Activated naive CD4-positive, alpha-beta T cell (primary cell): ENCODE measurements at regions not wholly inside any gene's neighbourhood (a gene's known extent, or its start where the extent isn't known, plus 50 kb on each side); places are given as distances from the start of the nearest gene placed in this dataset.
"Not testable (repeated sequence)": the region's sequence is repeated elsewhere in the genome, so short reads cannot be mapped to it uniquely, and the experiment has no call there.

Experiments
- DNase-seq, 4 experiments: peaks; one replicate each; lab custom pipeline; 2025; lab: John Stamatoyannopoulos, UW

DNA sequence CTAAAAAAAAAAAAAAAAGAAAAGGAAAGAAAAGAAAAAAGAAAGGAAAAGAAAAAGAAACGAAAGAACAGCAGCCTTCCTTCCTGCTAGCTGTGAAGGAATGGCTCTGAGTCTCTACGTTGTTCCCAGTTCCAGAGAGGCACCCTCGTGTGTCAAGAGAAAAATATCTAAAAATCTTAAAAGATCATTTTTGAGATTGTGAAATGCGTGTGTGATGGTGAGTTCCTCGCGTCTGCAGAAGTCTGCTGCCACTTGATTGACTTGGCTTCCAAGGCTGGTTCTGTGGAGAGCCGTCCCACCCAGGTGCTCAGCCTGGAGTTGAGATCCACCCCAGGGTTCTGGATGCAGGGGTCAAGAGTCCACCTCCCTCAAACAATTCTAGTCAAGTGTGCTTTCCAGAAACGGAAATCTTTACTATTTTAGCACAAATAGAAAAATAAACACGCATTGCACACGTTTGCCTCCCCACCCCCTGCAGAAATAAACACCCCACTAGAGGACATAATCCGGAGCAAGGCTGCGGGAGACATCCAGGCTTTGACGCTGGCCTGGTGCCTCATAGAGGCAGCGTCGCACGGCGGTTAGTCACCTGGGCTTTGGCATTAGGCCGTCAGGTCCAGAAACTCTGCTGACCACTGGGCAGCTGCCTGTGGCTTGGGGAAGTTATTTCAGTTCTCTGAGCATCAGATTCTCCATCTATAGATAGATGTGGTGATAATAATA is 265.4 kb downstream of the FAM43A start:
- DNase-seq: no peak

DNA sequence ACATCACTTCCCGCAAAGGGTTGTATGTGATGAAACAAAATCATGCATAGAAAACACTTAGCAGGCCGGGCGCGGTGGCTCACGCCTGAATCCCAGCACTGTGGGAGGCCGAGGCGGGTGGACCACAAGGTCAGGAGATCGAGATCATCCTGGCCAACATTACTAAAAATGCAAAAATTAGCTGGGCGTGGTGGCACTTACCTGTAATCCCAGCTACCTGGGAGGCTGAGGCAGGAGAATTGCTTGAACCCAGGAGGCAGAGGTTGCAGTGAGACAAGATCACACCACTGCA is 265.9 kb downstream of the FAM43A start:
- not testable (repeated sequence) for DNase-seq

DNA sequence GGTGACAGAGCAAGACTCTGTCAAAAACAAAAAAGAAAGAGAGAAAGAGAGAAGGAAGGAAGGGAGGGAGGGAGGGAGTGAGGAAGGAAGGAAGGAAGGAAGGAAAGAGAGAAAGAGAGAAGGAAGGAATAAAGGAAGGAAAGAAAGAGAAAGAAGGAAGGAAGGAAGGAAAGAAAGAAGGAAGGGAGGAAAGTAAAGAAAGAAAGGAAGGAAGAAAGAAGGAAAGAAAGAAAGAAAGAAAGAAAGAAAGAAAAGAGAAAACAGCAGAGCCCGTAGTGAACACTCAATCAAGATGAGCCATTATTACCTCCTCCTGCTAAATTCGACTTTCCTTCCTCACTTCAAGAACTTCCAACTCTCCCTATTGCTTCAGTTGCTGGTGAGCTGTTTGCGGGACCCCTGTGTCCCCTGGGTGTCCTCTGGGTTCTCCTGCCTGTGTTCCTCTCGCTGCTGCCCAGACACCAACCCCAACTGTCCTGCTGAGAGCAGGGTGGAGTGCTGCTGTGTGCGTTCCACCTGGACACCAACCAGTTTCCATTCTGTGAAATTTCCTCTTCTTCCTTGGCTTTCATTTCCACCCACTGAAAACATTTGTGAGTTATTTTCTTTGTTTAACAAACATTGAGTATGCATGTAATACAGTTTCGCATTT is 266.4 kb downstream of the FAM43A start:
- DNase-seq: no peak

DNA sequence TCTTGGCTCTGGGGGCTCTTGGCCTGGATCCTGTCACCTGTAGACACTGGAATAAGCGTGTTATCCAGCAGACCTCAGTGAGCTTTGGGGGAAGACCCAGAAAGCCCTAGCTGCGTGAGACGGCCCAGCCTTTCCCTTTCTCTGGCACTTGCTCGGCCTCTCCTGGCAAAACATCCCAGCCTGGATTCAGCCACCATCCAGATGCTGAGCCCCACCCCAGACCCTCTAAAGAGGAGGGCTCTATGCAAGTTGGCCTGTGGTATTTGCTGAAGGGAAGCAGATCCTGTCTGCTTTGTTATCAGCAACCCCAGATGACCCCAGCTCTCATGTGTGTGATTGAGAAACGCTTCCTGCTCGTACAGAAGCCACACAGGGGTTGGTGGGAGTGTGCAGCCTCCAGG is 267.2 kb downstream of the FAM43A start:
- no peak for DNase-seq

DNA sequence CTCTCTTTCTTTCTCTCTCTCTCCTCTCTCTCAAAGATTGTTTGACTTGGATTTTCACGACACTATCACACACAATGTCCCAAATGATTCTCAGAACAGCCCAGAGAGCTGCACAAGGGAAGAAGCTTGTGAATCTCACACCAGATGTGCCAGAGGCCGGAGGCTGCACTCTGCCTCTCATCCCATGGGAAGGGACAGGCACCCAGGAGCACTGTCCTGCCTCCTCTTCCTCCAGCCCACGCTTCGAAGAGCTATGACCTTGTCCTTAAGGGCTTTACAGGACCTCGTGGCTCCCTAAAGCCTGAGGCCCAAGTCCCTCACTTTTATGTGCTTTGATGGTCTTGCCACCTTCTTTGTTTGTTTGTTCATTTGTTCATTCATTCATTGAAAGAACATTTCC is 267.6 kb downstream of the FAM43A start:
- no peak for DNase-seq

DNA sequence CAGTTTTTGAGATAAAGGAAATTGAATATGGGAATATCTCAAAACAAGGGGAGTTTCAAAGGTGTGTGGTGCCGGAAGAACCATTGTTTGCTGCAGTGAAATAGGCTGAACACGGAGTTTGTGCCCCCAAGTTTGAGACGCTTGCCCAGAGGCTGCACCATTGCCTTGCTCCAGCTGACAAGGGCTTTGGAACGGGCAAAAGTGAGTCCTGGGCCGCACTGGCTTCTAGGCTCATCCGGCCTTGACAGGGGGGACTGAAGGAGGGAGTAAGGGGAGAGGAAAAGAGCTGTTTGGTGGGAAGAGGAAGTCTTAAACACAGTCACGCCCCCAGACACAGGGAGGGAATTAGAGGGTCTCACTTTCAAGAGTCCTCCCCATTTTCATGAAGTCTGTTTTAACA is 269.9 kb downstream of the FAM43A start:
- no peak for DNase-seq

DNA sequence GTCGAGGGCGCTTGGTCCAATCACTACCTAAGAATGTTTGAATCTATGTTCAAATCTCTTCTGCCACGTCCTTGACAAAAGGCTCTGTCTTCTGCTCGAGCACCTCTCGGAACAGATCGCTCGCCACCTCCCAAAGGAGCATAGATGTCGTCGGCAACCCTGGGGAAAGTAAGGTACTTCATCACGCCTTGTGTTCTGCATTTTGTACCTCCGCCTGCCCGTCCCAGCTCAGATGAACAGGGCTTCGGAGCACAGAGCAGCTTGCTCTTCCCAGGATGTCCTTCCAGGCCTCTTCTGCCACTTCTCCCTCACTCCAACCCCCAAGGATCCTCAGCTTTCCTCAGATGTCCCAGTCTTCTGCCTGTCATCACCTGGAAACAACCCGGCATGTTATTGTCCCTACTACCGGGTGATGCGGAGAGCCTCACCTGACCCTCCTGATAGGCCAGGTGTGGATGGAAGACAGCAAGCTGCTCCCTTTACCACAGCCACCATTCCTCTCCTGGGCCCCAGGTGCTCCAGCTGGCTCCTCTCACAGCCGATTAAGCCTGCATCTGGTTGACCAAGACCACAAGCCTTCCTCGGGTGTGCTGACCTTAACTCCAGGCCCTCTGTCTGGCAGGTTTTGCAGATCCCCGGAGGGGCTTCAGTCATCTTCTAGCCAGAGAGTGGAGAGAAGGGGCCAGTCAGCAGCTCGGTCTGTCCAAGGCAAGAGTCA is 270.5 kb downstream of the FAM43A start:
- no peak for DNase-seq

DNA sequence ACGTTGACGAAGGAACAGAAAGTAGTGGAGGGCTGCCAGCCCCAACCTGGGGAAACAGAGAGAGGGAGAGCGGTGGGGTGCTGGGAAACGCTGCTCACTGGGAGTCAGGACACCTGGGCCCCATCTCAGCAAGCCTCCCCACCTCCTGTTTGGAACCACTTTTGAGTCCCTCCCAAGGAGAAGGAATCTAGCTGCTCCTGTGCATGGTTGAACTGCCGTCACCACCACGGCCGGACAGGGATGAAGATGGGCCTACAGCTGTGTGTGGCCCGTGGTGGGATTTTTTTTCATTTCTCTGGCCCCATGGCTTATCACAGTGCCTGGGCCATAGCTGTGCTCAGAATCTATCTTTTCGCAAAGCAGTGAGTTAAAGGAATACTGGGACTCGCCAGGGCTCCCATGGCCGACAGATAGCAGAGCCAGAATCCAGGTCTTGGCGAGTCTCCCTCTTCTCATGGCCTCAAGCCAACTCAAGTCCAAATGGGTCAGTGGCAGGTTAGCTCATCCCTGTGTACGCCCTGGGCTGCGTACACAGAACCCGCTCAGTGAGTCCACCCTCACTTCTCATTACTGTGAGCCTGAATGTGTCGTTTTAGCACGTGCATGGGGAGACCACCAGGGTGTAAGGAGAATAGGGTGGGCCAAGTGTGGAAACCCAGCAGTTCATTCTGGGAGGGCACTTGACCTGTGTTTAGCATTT is 271.2 kb downstream of the FAM43A start:
- DNase-seq: no peak

DNA sequence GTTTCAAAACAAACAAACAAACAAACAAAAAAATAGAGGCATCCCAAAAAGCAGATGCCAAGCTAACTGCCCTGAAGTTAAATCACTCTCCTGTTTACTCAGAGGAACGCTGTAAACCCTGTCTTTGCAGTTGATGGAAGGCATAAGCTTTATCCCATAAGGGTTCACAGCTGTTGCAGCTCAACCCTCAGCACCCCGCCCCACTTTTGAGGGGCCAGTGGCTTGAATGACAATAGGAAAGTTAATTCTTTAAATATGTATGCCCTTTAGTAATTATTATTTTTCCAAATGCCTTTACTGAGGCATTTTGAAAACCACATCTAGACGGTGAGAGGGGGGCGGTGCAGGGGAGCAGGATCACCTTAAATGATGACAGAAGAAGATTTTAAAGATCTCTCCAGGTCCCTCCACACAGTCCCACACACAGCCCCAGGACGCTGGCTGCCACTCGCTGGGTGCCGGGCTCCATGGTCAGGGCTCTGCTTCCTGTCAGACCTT is 272.1 kb downstream of the FAM43A start:
- DNase-seq: no peak

DNA sequence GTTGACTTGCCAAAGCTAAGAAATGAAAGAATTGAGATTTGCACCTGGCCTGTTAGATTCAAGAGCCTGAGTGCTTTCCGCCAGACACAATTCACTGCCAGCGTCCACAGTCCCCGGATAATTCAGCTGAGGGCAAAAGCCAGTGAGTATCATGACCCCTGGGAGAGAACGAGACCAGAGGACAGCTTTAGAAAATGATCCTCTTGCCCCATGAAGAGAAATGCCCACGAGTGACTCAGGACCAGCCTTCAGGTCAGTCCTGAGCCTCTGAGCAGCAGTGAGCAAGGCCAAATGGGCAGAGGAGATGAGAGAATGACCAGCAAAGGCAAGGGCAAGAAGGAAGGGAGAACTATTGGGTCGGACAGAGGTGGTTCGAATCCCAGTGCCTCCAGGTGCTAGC is 273.5 kb downstream of the FAM43A start:
- no peak for DNase-seq

DNA sequence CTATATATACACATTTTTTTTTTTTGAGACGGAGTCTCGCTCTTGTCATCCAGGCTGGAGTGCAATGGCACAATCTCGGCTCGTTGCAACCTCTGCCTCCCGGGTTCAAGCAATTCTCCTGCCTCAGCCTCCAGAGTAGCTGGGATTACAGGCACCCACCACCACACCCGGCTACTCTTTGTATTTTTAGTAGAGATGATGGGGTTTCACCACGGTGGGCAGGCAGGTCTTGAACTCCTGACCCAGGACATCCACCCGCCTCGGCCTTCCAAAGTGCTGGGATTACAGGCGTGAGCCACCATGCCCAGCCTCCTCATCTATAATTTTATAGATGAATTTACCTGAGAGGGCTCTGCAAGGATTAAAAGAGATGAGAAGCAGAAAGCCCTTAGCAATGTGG is 274.0 kb downstream of the FAM43A start:
- DNase-seq: not testable (repeated sequence)

DNA sequence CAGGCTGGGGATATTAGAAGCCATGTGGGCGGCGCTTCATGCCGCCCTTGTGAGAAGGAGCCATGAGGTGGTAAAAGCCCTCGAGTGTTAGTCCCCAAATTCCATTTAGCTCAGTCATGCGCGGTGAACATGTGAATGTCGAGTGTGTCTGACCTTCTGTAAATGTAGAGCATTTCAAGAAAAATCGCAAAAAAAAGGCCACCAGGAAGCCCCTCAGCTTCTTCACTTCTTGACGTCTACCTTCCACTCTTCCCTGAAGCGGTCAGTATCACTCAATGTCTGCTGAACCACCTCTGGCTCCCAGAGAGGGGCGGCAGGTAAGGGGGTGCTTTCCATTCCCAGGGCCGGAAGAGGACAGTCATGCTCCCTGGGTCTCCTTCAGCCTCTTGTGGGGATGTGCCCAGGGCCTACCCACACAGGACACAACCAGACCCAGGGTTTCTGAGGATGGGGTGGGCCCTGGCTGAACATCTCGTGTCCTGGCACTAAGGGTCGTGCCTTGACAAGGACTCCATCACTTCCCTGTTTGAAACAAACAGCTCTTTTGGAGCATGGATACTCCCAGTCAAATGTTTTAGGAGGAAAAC is 274.9 kb downstream of the FAM43A start:
- DNase-seq: no peak

DNA sequence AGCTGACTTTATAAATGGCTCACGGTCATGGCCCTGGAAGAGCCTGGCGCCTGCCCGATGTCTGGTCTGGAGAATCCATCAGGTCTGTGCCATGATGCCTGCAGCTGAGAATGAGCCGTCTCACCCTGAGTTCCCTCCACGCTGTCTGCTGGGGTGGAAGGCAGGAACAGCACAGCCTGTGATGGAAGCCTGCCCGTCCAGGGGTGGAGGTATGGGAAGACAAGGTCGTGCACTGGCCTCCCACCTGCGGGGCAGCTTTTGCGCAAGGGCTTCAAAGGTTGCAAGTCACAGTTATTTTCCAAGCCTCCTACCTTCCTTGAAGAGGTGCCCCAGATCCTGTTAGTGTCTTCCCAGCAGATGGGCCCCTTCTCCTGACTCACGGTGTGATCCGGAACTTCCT is 275.5 kb downstream of the FAM43A start:
- DNase-seq: no peak

DNA sequence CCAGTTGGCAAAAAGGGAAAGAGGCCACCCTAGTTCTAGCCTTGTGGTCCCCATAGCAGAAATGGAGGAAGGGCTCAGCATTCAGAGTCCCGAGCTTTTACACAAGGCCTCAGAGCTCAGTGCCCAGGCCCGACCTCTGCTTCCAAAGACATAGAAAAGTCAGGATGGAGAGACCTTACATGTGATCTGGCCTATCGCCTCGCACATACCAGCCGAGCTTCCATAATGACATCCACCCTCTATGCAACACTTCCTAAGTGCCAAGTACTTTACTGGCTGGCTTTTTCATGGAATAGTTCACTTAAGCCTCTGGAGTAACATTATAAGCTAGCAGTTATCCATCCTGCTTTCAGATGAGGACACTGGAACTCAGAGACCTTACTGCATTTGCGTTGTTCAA is 275.9 kb downstream of the FAM43A start:
- DNase-seq: no peak

DNA sequence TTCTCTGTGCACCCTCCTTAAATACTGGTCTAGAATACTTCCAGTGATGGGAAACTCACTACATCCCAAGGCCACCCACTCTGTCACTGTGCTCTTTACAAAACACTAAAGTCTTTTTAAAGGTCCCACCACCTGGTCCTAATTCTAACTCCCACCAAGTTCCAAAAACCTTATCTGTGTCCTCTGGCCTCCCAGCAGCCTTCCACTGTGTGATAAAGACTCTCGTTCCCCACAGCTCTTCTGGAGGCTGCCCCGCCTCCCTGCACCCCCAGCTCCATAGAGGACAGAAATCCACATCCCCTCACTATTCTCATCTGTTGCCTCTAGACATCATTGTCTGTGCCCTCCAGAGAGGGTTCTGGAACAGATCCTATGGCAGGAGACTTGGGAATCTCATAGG is 276.4 kb downstream of the FAM43A start:
- DNase-seq: no peak

DNA sequence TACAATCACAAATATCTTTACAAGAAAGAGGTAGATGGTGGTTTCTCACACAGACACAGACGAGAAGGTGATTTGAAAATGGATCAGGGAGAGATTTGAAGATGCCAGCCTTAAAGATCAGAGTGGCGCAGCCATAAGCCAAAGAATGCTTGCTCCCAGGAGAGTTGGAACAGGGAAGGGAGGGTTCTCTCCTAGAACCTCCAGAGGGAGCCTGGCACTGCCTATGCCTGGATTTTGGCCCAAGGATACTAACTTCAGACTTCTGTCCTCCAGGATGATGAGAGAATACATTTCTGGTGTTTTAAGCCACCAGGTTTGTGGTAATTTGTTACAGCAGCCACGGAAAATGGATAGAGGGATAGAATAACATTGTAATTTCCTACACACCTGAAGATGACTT is 279.1 kb downstream of the FAM43A start:
- no peak for DNase-seq

DNA sequence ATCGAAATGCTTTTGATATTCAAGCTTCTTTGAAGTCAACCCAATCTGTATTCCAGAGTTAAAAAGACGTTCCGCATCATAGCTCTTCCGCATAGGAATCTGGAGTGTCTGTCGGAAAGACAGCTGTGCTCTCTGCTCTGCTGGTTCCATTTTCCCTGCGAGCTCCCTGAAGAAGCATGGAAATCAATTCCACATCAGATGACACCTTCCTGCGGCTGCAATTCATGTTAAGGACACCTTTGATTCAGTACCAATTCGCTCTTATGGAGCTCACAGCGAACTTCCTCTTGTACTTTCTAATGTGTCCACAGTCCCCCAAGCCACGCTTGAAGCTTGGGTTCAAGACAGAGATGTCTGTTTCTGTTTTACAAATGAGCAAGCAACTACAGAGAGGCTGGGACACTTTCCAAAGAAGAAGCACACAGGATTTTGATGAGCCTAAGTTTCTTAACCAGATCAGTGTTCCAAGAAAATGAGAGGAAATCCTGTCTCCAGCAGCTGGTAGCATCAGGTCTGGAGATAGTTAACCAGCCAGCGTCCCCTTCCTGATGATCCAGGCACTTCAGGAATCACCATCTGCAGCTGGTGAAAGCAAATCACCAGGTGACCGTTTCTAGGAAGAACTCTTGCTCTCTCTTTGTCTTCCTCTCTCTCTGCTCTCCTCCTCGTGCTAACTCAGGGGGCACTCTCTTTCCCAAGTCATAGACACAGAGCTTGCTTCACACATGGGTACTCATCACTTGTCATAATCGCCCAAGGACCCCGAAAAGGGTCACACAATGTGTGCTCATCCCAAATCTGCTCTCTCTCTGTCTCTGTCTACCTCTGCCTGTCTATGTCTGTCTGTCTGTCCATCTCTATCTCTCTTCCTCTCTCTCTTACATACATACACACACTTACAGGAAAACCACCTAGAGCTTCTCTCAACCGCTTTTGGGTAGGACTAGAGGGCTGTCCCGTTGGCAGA is 281.8 kb downstream of the FAM43A start:
- DNase-seq: no peak

DNA sequence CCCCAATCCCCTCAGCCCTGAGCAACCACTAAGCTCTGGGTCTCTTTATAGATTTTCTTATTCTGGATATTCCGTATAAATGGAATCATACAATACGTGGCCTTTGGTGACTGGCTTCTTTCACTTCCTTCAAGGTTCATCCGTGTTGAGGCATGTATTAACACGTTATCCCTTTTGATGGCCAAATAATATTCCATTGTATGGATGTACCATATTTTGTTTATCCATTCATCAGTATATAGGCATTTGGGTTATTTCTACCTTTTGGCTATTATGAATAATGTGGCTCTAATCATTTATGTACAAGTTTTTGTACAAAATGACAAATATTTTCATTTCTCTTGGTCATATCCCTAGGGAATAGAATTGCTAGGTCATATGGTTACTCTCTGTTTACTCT is 284.4 kb downstream of the FAM43A start:
- no peak for DNase-seq

DNA sequence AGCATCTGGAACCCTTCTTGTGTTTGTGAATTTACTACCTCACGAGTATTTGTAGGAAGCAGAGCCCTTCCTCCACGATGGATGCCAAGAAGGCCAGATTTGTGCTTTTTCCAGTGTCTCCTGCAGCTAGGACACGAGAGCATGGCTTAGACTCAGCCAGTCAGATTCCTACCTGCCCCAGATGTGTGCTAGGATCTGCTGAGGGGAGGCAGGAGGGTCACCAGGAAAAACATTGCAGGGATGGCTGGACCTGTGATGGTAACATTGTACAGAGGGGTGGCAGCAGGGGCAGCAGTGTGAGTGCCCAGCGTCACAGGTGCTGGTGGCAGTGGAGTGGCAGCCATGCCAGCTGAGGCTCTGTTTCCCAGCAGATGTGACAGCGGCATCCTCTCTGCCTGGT is 285.3 kb downstream of the FAM43A start:
- DNase-seq: no peak

DNA sequence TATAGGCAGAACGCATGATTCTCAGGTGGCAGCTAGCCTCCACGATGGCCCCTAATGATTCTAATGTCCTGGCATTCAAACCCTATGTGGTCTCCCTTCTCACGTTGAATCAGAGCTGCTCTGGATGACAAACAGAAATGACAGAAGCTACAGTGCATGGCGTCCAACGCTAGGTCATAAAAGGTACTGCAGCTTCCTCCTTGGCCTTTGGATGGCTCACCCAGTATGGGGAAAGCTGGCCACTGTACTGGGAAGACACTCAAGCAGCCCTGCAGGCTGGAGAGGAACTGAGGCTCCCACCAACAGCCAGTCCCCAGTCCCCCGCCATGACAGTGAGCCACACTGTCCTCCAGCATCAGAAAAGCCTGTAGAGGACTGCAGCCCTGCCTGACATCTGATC is 286.3 kb downstream of the FAM43A start:
- DNase-seq: no peak

DNA sequence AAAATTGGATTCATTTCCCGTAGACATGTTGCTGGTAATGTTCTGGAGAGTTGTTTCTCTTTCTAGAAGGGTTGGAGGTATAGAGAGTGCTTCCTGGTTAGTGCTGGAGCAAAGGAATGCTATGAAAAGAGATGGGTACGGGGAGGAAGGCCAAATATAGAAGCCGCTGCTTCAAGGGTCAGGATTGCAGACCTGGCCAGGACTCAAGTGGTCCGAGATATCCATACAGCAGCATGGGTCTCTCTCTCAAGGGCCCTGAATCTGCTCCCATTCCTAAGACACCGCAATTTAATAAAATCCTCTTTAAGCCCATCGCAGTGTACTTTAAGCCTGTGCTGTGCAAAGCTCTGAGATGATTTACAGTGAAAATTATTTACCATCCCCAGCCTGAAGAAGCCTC is 287.0 kb downstream of the FAM43A start:
- DNase-seq: no peak
